NCI-H2227 (cell line): ENCODE measurements at regions not wholly inside any gene's neighbourhood (a gene's known extent, or its start where the extent isn't known, plus 50 kb on each side); places are given as distances from the start of the nearest gene placed in this dataset.
"Not testable (repeated sequence)": the region's sequence is repeated elsewhere in the genome, so short reads cannot be mapped to it uniquely, and the experiment has no call there.

ENCODE experiments used
- DNase-seq: peaks from one replicate; lab custom pipeline; 2025; ENCODE audit not compliant: unreplicated experiment; lab: John Stamatoyannopoulos, UW

DNA sequence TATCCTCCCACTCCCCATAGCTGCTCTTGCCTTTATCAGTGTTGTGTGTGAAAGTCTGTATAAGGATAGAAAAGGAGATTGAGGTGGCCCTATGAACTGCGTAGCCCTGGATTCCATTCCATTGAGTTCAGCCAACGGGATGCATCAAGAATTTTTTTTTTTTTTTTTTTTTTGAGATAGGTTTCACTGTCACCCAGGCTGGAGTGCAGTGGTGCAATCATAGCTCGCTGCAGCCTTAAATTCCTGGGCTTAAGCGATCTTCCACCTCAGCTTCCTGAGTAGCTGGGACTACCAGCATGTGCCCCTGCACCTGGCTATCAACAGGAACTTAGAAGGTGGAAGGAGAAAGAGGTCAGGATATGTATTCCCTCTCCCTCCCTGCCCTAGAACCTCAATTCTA is 187.2 kb upstream of the SPRY1 start:
- DNase-seq, result no peak

DNA sequence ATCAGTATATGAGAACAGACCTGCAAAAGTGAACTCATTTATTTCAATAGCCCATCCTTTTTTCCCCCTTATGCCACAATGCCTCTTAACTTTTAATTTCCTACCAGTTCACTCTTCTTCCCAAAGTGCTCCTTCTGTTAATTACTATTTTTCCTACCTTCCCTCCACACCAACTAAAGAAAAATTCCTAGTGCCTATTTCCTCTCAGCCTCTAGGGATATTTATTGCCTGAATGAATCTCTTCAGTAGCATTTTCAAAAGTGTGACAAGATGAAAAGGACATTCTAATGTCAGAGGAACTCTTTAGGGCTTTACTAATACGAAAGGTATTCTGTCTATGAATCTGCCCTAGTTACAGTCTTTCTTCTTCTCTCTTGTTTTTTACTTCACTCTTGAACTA is 181.1 kb upstream of the SPRY1 start:
- no peak for DNase-seq

DNA sequence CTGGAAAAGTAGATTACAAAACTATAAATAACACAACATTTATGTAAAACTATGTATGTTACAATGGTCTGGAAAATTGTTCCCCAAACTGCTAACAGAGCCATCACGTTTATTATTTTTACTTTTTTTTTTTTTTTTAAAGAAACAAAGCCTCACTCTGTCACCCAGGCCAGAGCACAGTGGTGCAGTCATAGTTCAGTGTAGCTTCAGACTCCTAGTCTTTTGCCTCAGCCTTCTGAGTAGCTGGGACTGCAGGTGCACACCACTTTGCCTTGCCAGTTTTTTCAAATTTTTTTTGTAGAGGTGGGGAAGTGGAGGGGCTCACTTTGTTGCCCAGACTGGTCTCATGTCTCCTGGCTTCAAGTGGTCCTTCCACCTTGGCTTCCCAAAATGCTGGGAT is 180.1 kb upstream of the SPRY1 start:
- DNase-seq, result no peak

DNA sequence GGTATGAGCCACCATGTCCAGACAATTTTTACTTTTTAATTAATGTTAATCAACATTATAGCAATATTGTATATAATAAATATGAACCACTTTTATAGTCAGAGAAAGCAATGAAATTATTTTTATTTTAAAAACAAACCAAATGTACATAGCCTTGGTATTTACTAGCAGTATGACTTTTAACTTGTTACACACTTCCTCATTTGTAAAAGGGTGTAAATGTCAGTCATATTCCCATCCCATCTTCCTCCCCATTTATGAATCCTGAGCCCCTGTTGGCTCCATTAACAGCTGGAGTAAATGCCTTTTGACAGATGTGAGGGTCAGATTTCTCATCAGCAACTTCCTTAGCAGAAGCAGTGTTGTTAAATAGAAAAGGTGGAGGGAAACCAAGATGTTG is 179.6 kb upstream of the SPRY1 start:
- no peak for DNase-seq

DNA sequence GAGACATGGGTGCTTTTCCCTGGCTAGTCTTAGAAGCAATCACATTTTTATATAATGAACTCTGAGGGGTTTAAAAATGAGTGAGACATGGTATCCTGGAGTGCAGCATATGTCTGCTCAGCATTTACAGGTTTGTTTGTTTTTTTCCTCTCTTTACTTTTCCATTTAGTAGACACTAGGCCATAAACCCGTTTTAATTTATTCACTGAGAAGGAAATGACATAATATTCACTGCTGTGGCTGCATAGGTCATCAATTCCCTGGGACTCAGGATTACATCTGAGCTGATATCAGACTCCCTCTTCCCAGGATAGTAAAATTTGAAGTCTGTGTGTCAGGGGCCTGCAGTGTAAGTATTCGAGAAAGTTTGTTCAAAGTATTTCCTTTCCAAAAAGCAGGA is 178.9 kb upstream of the SPRY1 start:
- DNase-seq, result no peak

- DNase-seq, result no peak
Measured at GRCh38 chr4:123218981-123219380, 177.6 kb upstream of the SPRY1 start.

- no peak for DNase-seq
Measured at GRCh38 chr4:123229286-123229685, 167.3 kb upstream of the SPRY1 start.

GRCh38 chr4:123230061-123230460 is 166.5 kb upstream of the SPRY1 start:
- no peak for DNase-seq

DNA sequence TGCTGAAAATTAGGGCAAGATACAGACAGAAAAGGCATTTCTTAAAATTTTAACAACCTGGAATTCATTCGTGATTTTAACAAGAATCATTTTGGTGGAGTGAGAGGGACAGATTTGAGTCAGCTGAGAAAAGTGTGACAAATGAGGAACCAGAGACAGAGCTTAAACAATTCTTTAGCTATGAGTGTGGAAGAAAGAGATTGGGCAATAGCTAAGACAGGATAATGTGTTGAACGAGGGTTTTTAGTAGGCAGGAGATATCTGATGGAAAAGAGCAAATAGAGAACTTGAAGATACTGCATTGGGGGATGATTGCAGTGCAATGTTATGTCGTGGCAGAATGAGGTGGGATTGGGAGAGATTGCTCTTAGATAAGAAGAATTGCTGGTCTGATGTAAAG is 164.2 kb upstream of the SPRY1 start:
- DNase-seq, result no peak

DNA sequence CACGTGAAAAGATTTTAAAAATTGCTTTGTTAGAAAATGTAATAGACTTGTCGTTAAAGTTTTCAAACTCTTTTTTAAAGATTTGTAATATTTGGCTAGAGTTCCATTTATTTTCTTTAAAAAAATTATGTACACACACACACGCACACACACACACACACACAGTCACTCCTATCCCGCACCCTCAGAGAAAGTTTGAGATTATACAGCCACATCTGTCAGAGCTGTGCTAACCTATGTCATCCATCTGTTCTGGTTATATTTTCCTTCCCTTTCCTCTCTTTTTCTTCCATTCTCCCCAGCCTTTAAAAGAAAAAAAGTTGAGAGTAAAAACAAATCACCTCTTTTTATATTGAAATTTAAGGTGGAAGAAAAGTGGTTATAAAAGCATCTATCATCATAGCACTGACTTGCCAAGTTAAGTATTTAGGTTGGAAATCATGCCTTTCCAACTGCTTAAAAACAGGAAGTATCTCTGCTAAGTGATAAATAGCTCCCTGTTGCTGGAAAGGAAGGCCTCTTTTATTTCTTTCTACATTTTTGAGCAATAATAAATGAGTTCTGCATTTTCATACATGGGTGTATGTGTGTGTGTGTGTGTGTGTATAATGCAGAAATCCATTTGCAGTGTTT is 163.3 kb upstream of the SPRY1 start:
- no peak for DNase-seq

DNA sequence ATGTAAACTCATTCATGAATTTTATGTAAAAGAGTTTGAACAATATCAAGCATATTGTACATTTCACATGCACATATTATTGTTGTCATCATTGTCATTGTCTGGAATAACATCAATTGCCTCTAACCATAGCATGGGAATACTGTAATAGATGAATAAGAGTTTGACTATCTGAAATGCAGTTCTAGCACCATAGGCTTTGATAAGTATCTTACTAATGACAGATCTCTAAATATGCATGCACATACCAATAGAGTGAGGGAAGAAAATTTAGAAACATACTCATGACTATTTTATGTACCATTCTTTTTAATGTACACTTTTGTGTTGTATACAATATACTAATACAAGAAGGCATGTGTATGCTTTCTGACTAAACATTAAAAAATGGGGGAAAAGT is 161.6 kb upstream of the SPRY1 start:
- no peak for DNase-seq

DNA sequence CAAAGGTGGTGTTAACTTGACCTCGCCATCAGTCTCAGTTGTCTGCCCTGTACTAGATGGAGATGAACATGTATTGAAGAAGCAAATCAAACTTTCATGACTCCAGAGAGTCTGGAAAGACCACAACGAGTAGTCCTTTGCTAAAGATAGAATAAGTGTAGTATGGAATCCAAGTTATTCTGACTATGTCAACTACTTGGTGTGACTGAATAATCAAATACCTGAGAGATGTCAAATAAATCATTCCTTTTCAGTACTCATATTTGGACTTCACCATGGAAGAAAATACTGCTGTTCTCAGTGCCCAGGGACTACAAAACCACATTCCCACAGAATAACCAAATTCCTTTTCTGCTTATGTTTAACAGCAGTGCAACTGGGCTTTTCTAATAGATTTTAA is 161.2 kb upstream of the SPRY1 start:
- DNase-seq, result no peak

DNA sequence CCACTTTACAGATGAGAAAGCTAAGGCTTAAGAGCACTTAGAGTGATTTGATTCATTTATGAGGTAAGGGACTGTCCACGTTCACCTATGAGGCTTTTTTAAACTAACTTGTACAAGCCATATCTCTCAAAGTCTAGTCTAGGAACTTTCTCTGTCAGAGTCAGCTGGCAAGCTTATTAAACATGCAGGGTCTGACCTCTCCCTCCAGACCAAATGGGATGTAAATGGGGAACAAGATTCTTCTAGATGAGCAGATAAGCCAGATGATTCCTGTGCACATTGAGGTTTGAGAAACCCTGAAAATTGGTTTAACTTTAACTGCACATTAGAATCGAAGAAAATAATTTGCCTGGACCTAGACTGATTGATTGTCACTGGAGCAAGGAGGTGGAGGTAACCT is 160.0 kb upstream of the SPRY1 start:
- no peak for DNase-seq

GRCh38 chr4:123240286-123240685 is 156.3 kb upstream of the SPRY1 start:
- DNase-seq, result not testable (repeated sequence)

- not testable (repeated sequence) for DNase-seq
Measured at GRCh38 chr4:123243220-123243619, 153.4 kb upstream of the SPRY1 start.

- no peak for DNase-seq
Measured at GRCh38 chr4:123244137-123244536, 152.5 kb upstream of the SPRY1 start.

DNA sequence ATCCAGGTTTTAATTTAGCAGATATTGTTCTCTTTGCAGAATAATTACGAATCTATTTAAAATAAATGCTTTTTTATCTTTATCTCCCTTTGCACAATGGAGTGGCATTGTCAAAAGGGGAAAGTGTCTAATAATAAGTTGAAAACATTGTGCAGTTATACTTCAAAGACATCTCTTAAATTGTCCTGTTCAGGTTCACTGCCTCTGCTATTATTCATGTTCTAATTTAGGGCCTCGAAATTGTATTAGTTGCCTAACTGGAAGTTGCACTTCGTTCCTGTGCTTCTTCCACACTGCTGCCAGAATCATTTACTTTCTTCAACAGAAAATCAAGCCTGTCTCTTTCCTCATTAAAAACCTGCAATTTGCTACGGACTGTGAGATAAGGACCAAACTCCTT is 150.5 kb upstream of the SPRY1 start:
- DNase-seq, result no peak

GRCh38 chr4:123248085-123248659 is 148.4 kb upstream of the SPRY1 start:
- DNase-seq, result no peak

- DNase-seq, result no peak
Measured at GRCh38 chr4:123249821-123250220, 146.8 kb upstream of the SPRY1 start.

DNA sequence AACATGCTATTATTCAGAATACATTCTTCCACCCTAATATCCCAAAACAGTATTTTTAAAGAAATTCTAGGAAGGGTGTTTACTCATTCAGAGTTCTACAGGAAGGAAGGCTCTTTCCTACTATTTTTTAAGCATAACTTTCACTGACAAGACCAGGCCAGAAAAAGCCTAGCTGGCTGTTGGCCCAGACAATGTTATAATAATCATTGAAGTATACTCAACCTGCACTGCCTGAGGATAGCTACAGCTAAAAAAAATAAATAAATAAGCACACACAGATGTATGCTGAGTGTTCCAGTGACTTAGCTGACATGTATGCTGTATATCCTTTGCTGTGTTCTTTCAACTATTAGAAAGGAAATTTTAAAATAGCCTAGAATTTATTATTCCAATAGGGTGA is 145.8 kb upstream of the SPRY1 start:
- no peak for DNase-seq

GRCh38 chr4:123255971-123256370 is 140.6 kb upstream of the SPRY1 start:
- no peak for DNase-seq

DNA sequence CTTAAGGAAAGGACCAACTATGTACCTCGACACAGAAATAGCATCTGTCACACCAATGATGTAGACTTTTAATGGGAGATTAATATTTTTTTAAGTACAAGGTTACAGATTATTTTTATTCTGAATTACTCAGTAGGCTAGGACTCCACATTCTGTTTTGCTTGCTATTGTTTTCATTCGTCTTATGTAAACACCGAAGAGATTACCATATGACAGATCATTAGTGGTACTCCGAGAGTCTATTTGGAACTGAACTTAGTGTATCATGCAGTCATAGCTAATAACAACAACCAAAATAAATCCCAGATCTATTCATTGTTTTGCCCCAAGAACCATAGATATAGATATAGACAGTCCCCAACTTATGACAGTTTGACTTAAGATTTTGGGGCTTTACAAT is 139.7 kb upstream of the SPRY1 start:
- DNase-seq, result no peak

- DNase-seq, result no peak
Measured at GRCh38 chr4:123257591-123257990, 139.0 kb upstream of the SPRY1 start.
